ENCODE measurements at regions not wholly inside any gene's neighbourhood (a gene's known extent, or its start where the extent isn't known, plus 50 kb on each side); places are given as distances from the start of the nearest gene placed in this dataset.

- in situ Hi-C loops (cut with MboI; ENCODE audit: low sequenced_read_pairs), result no loop called here
- H3K36me3 ChIP-seq (replicated peaks), result no peaks in the 10 kb centered on the region
- no peak overlapping the region for H3K4me3 ChIP-seq
- no peaks in the 10 kb centered on the region for H3K27me3 ChIP-seq (ENCODE audit: low read depth)
- no peaks in the 10 kb centered on the region for H3K9me3 ChIP-seq
- no peak for DNase-seq (ENCODE audit: low spot score in 2 of 2)
- H3K4me1 ChIP-seq, result no peaks in the 10 kb centered on the region
Observed at GRCh38 chr5:158434749-158435148, 575.8 kb upstream of the CLINT1 start.

- Histone ChIP-seq H3K9me3 (no peaks in the 10 kb centered on the region), H3K4me3 (no peak overlapping the region), H3K36me3 (replicated peaks) (no peaks in the 10 kb centered on the region), H3K27me3 (ENCODE audit: low read depth) (no peaks in the 10 kb centered on the region), H3K4me1 (no peaks in the 10 kb centered on the region)
- DNase-seq (ENCODE audit: low spot score in 2 of 2), result no peak
- in situ Hi-C loops (cut with MboI; ENCODE audit: low sequenced_read_pairs), result no loop called here
Observed at GRCh38 chr5:158433634-158434033, 574.7 kb upstream of the CLINT1 start.

GRCh38 chr5:158431369-158432029 is 572.6 kb upstream of the CLINT1 start:
- no peak for DNase-seq (ENCODE audit: low spot score in 2 of 2)
- Histone ChIP-seq H3K36me3 (replicated peaks) (no peaks in the 10 kb centered on the region), H3K9me3 (no peaks in the 10 kb centered on the region), H3K4me3 (no peak overlapping the region), H3K4me1 (no peaks in the 10 kb centered on the region), H3K27me3 (ENCODE audit: low read depth) (no peaks in the 10 kb centered on the region)
- in situ Hi-C loops (cut with MboI; ENCODE audit: low sequenced_read_pairs), result no loop called here

- H3K9me3 ChIP-seq, result no peaks in the 10 kb centered on the region
- in situ Hi-C loops (cut with MboI; ENCODE audit: low sequenced_read_pairs), result no loop called here
- no peaks in the 10 kb centered on the region for H3K27me3 ChIP-seq (ENCODE audit: low read depth)
- DNase-seq (ENCODE audit: low spot score in 2 of 2), result no peak
- H3K4me1 ChIP-seq, result no peaks in the 10 kb centered on the region
- no peak overlapping the region for H3K4me3 ChIP-seq
- no peaks in the 10 kb centered on the region for H3K36me3 ChIP-seq (replicated peaks)
Observed at GRCh38 chr5:158430798-158431167, 571.8 kb upstream of the CLINT1 start.

- in situ Hi-C loops (cut with MboI; ENCODE audit: low sequenced_read_pairs), result no loop called here
- Histone ChIP-seq H3K4me3 (no peak overlapping the region), H3K9me3 (no peaks in the 10 kb centered on the region), H3K27me3 (ENCODE audit: low read depth) (no peaks in the 10 kb centered on the region), H3K4me1 (no peaks in the 10 kb centered on the region), H3K36me3 (replicated peaks) (no peaks in the 10 kb centered on the region)
- no peak for DNase-seq (ENCODE audit: low spot score in 2 of 2)
Observed at GRCh38 chr5:158430166-158430797, 571.3 kb upstream of the CLINT1 start.

GRCh38 chr5:158429564-158429963 is 570.6 kb upstream of the CLINT1 start:
- no peaks in the 10 kb centered on the region for H3K4me1 ChIP-seq
- no peak for DNase-seq (ENCODE audit: low spot score in 2 of 2)
- no peaks in the 10 kb centered on the region for H3K9me3 ChIP-seq
- no peaks in the 10 kb centered on the region for H3K27me3 ChIP-seq (ENCODE audit: low read depth)
- no peaks in the 10 kb centered on the region for H3K36me3 ChIP-seq (replicated peaks)
- in situ Hi-C loops (cut with MboI; ENCODE audit: low sequenced_read_pairs), result no loop called here
- H3K4me3 ChIP-seq, result no peak overlapping the region

- in situ Hi-C loops (cut with MboI; ENCODE audit: low sequenced_read_pairs), result no loop called here
- Histone ChIP-seq H3K27me3 (ENCODE audit: low read depth) (no peaks in the 10 kb centered on the region), H3K4me1 (no peaks in the 10 kb centered on the region), H3K9me3 (no peaks in the 10 kb centered on the region), H3K36me3 (replicated peaks) (no peaks in the 10 kb centered on the region), H3K4me3 (no peak overlapping the region)
- no peak for DNase-seq (ENCODE audit: low spot score in 2 of 2)
Observed at GRCh38 chr5:158423623-158424200, 564.8 kb upstream of the CLINT1 start.

- Histone ChIP-seq H3K4me3 (no peak overlapping the region), H3K4me1 (no peaks in the 10 kb centered on the region), H3K36me3 (replicated peaks) (no peaks in the 10 kb centered on the region), H3K27me3 (ENCODE audit: low read depth) (no peaks in the 10 kb centered on the region), H3K9me3 (no peaks in the 10 kb centered on the region)
- in situ Hi-C loops (cut with MboI; ENCODE audit: low sequenced_read_pairs), result no loop called here
- no peak for DNase-seq (ENCODE audit: low spot score in 2 of 2)
Observed at GRCh38 chr5:158422653-158423515, 563.9 kb upstream of the CLINT1 start.

- Histone ChIP-seq H3K9me3 (no peaks in the 10 kb centered on the region), H3K4me3 (no peak overlapping the region), H3K36me3 (replicated peaks) (no peaks in the 10 kb centered on the region), H3K4me1 (no peaks in the 10 kb centered on the region), H3K27me3 (ENCODE audit: low read depth) (no peaks in the 10 kb centered on the region)
- DNase-seq (ENCODE audit: low spot score in 2 of 2), result no peak
- in situ Hi-C loops (cut with MboI; ENCODE audit: low sequenced_read_pairs), result no loop called here
Observed at GRCh38 chr5:158421319-158421718, 562.4 kb upstream of the CLINT1 start.

GRCh38 chr5:158419186-158419585 is 560.2 kb upstream of the CLINT1 start:
- H3K36me3 ChIP-seq (replicated peaks), result no peaks in the 10 kb centered on the region
- in situ Hi-C loops (cut with MboI; ENCODE audit: low sequenced_read_pairs), result no loop called here
- no peak for DNase-seq (ENCODE audit: low spot score in 2 of 2)
- H3K4me1 ChIP-seq, result no peaks in the 10 kb centered on the region
- no peaks in the 10 kb centered on the region for H3K9me3 ChIP-seq
- no peak overlapping the region for H3K4me3 ChIP-seq
- no peaks in the 10 kb centered on the region for H3K27me3 ChIP-seq (ENCODE audit: low read depth)

GRCh38 chr5:158414780-158415179 is 555.8 kb upstream of the CLINT1 start:
- Histone ChIP-seq H3K36me3 (replicated peaks) (no peaks in the 10 kb centered on the region), H3K27me3 (ENCODE audit: low read depth) (no peaks in the 10 kb centered on the region), H3K9me3 (no peaks in the 10 kb centered on the region), H3K4me1 (no peaks in the 10 kb centered on the region), H3K4me3 (no peak overlapping the region)
- no peak for DNase-seq (ENCODE audit: low spot score in 2 of 2)
- in situ Hi-C loops (cut with MboI; ENCODE audit: low sequenced_read_pairs), result no loop called here

- no peaks in the 10 kb centered on the region for H3K27me3 ChIP-seq (ENCODE audit: low read depth)
- in situ Hi-C loops (cut with MboI; ENCODE audit: low sequenced_read_pairs), result no loop called here
- no peaks in the 10 kb centered on the region for H3K9me3 ChIP-seq
- DNase-seq (ENCODE audit: low spot score in 2 of 2), result no peak
- no peak overlapping the region for H3K4me3 ChIP-seq
- no peaks in the 10 kb centered on the region for H3K36me3 ChIP-seq (replicated peaks)
- H3K4me1 ChIP-seq, result no peaks in the 10 kb centered on the region
Observed at GRCh38 chr5:158414333-158414762, 555.4 kb upstream of the CLINT1 start.

GRCh38 chr5:158413122-158413680 is 554.3 kb upstream of the CLINT1 start:
- in situ Hi-C loops (cut with MboI; ENCODE audit: low sequenced_read_pairs), result no loop called here
- no peaks in the 10 kb centered on the region for H3K9me3 ChIP-seq

More at GRCh38 chr5:158413122-158413680, 554.3 kb upstream of the CLINT1 start:
- Histone ChIP-seq H3K36me3 (replicated peaks) (no peaks in the 10 kb centered on the region), H3K4me3 (no peak overlapping the region), H3K4me1 (no peaks in the 10 kb centered on the region), H3K27me3 (ENCODE audit: low read depth) (no peaks in the 10 kb centered on the region)
- no peak for DNase-seq (ENCODE audit: low spot score in 2 of 2)
